ENCODE measurements at regions not wholly inside any gene's neighbourhood (a gene's known extent, or its start where the extent isn't known, plus 50 kb on each side); places are given as distances from the start of the nearest gene placed in this dataset.

DNA sequence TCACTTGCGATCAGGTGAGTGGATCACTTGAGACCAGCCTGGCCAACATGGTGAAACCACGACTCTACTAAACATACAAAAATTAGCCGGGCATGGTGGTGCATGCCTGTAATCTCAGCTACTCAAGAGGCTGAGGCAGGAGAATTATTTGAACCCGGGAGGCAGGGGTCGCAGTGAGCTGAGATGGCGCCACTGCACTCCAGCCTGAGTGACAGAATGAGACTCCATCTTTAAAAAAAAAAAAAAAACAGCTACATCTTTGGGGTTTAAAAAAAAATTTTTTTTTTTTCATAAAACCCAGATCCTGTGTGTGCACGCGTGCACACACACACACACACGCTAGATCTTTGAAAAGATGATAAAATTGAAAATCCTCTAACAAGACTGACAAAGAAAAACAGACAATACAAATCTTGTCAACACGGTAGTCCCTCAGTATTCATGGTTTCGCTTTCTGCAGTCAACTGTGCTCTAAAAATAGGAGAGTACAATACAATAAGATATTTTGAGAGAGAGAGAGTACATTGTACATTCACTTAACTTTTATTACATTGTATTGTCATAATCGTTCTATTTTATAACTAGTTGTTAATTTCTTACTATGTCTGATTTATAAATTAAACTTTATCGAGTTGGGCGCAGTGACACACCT is 295.3 kb upstream of the RGS6 start:
- H3K9ac ChIP-seq (ENCODE audit: low read length), result no peak overlapping the region
- no peaks in the 10 kb centered on the region for H3K4me1 ChIP-seq (ENCODE audit: insufficient read depth, low read length)
- H3K9me3 ChIP-seq (ENCODE audit: low read length), result no peaks in the 10 kb centered on the region
- H3K27ac ChIP-seq (ENCODE audit: low read depth, low read length), result no peak overlapping the region
- H3K27me3 ChIP-seq (ENCODE audit: control insufficient read depth in 1 of 2, insufficient read depth in 2 of 2, low read length in 2 of 2), result no peaks in the 10 kb centered on the region
- H3K4me3 ChIP-seq (ENCODE audit: low read depth in 1 of 2, low read length in 2 of 2), result no peak overlapping the region
- H3K36me3 ChIP-seq (ENCODE audit: insufficient read depth, low read length), result peaks cover 3% of the 10 kb centered on the region

DNA sequence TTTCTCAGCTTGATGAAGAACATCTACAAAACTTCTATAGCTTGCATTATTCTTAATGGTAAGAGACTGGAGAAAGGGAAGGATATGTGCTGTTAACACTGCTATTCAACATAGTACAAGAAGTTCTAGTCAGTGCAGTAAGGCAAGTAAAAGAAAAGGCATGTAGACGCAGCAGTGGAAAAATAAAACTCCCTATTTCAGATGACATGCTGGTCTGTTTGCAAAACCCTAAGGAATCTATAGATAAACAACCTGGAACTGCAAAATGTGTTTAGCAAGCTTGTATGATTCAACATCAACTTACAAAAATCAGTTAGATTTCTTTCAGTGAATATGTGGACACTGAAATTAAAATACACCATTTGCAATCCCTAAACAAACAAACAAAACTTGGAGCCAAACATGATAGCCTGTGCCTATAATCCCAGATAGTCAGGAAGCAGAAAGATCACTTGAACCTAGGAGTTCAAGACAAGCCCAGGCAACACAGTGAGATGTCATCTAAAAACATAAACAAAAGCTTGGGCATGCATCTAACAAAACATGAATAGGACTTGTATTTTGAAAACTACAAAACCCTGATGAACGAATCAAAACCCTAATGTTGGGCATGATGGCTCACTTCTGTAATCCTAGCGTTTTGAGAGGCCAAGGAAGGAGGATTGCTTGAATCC is 293.6 kb upstream of the RGS6 start:
- H3K9me3 ChIP-seq (ENCODE audit: low read length), result no peaks in the 10 kb centered on the region
- H3K27ac ChIP-seq (ENCODE audit: low read depth, low read length), result no peak overlapping the region
- H3K4me3 ChIP-seq (ENCODE audit: low read depth in 1 of 2, low read length in 2 of 2), result no peak overlapping the region
- no peaks in the 10 kb centered on the region for H3K27me3 ChIP-seq (ENCODE audit: control insufficient read depth in 1 of 2, insufficient read depth in 2 of 2, low read length in 2 of 2)
- H3K36me3 ChIP-seq (ENCODE audit: insufficient read depth, low read length), result no peaks in the 10 kb centered on the region
- H3K4me1 ChIP-seq (ENCODE audit: insufficient read depth, low read length), result no peaks in the 10 kb centered on the region
- H3K9ac ChIP-seq (ENCODE audit: low read length), result no peak overlapping the region

GRCh38 chr14:71642715-71643114 is 289.5 kb upstream of the RGS6 start:
- no peak overlapping the region for H3K27ac ChIP-seq (ENCODE audit: low read depth, low read length)
- no peaks in the 10 kb centered on the region for H3K9me3 ChIP-seq (ENCODE audit: low read length)
- no peak overlapping the region for H3K4me3 ChIP-seq (ENCODE audit: low read depth in 1 of 2, low read length in 2 of 2)
- H3K27me3 ChIP-seq (ENCODE audit: control insufficient read depth in 1 of 2, insufficient read depth in 2 of 2, low read length in 2 of 2), result no peaks in the 10 kb centered on the region
- H3K36me3 ChIP-seq (ENCODE audit: insufficient read depth, low read length), result no peaks in the 10 kb centered on the region
- no peaks in the 10 kb centered on the region for H3K4me1 ChIP-seq (ENCODE audit: insufficient read depth, low read length)
- H3K9ac ChIP-seq (ENCODE audit: low read length), result no peak overlapping the region

- H3K27me3 ChIP-seq (ENCODE audit: control insufficient read depth in 1 of 2, insufficient read depth in 2 of 2, low read length in 2 of 2), result no peaks in the 10 kb centered on the region
- H3K27ac ChIP-seq (ENCODE audit: low read depth, low read length), result no peak overlapping the region
- no peaks in the 10 kb centered on the region for H3K9me3 ChIP-seq (ENCODE audit: low read length)
- H3K36me3 ChIP-seq (ENCODE audit: insufficient read depth, low read length), result no peaks in the 10 kb centered on the region
- no peaks in the 10 kb centered on the region for H3K4me1 ChIP-seq (ENCODE audit: insufficient read depth, low read length)
- H3K9ac ChIP-seq (ENCODE audit: low read length), result no peak overlapping the region
- H3K4me3 ChIP-seq (ENCODE audit: low read depth in 1 of 2, low read length in 2 of 2), result no peak overlapping the region
These were observed 286.6 kb upstream of the RGS6 start for GRCh38 chr14:71645656-71646055.

DNA sequence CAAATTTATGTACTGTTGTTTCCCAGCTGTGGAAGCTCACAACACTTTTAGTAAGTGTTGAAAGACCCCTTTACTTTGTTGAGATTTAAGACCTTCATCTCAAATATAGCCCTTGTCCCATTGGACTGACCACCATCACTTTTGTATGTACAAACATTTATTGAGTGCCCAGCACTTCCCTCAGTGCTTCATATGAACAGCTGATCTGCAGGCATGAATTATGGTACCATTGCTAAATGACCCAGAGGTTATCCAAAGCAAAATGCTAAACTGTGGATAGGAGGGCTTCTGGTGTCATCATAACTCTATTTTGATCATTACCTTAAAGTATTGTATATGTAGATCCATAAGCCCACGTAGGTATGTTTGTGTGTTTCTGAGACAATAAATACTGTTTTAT is 285.7 kb upstream of the RGS6 start:
- Histone ChIP-seq H3K27me3 (ENCODE audit: control insufficient read depth in 1 of 2, insufficient read depth in 2 of 2, low read length in 2 of 2) (no peaks in the 10 kb centered on the region), H3K4me3 (ENCODE audit: low read depth in 1 of 2, low read length in 2 of 2) (no peak overlapping the region), H3K9ac (ENCODE audit: low read length) (no peak overlapping the region), H3K27ac (ENCODE audit: low read depth, low read length) (no peak overlapping the region), H3K36me3 (ENCODE audit: insufficient read depth, low read length) (no peaks in the 10 kb centered on the region), H3K9me3 (ENCODE audit: low read length) (no peaks in the 10 kb centered on the region), H3K4me1 (ENCODE audit: insufficient read depth, low read length) (peaks cover 5% of the 10 kb centered on the region)

DNA sequence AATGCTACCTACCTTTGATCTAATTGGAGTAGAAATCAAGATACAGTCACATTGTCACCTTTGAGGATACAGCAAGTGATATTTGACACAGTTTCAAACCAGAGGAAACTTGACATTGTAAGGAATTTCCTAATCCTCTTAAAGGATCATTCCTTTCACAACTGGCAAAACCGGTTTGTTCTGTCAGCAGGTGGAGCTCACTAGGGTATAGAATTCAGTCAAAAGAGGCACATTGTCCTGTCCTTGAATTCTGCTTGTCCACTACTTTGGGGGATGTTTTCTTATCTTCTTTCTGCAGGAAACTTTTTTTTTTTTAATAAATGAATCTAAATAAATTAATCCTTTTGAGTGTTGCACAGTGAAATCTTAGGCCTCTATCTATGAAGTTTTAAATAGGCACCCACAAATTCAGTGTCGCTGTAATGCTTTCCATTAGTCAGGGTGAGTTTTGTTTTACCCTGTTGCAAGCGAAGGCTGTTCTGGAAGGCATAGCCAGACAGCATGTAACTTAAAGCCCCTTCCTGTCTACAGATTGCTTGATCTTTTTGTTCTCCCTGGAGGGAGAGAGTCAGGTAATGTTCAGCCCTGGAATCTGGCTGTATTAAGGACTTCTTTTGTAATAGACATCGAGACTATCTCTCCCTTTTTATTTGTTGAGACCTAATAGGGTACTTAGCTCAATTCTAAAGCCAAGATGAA is 285.0 kb upstream of the RGS6 start:
- H3K36me3 ChIP-seq (ENCODE audit: insufficient read depth, low read length), result no peaks in the 10 kb centered on the region
- H3K9me3 ChIP-seq (ENCODE audit: low read length), result no peaks in the 10 kb centered on the region
- peaks cover 5% of the 10 kb centered on the region for H3K4me1 ChIP-seq (ENCODE audit: insufficient read depth, low read length)
- no peak overlapping the region for H3K9ac ChIP-seq (ENCODE audit: low read length)
- no peak overlapping the region for H3K4me3 ChIP-seq (ENCODE audit: low read depth in 1 of 2, low read length in 2 of 2)
- no peaks in the 10 kb centered on the region for H3K27me3 ChIP-seq (ENCODE audit: control insufficient read depth in 1 of 2, insufficient read depth in 2 of 2, low read length in 2 of 2)
- no peak overlapping the region for H3K27ac ChIP-seq (ENCODE audit: low read depth, low read length)

DNA sequence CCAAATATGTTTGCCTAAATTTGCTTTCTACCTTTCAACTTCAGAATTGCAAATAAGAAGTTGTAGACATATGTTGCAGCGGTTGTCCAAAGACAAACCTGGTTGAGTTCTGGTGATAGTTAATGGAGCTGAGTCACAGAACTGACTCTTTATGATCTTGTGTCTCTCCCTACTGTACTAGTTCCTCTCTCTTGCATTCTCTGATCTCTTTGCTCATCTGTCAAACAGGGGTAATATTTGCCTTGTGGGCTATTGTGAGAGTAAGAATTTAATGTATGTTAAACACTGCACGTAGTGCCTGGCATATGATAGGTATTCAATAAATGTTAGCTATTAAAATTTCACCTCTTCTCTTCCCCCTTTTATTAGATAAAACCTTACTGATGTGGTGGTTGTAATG is 283.5 kb upstream of the RGS6 start:
- no peaks in the 10 kb centered on the region for H3K9me3 ChIP-seq (ENCODE audit: low read length)
- H3K4me1 ChIP-seq (ENCODE audit: insufficient read depth, low read length), result peaks cover 5% of the 10 kb centered on the region
- H3K27me3 ChIP-seq (ENCODE audit: control insufficient read depth in 1 of 2, insufficient read depth in 2 of 2, low read length in 2 of 2), result no peaks in the 10 kb centered on the region
- no peaks in the 10 kb centered on the region for H3K36me3 ChIP-seq (ENCODE audit: insufficient read depth, low read length)
- H3K27ac ChIP-seq (ENCODE audit: low read depth, low read length), result no peak overlapping the region
- H3K9ac ChIP-seq (ENCODE audit: low read length), result no peak overlapping the region
- H3K4me3 ChIP-seq (ENCODE audit: low read depth in 1 of 2, low read length in 2 of 2), result no peak overlapping the region

DNA sequence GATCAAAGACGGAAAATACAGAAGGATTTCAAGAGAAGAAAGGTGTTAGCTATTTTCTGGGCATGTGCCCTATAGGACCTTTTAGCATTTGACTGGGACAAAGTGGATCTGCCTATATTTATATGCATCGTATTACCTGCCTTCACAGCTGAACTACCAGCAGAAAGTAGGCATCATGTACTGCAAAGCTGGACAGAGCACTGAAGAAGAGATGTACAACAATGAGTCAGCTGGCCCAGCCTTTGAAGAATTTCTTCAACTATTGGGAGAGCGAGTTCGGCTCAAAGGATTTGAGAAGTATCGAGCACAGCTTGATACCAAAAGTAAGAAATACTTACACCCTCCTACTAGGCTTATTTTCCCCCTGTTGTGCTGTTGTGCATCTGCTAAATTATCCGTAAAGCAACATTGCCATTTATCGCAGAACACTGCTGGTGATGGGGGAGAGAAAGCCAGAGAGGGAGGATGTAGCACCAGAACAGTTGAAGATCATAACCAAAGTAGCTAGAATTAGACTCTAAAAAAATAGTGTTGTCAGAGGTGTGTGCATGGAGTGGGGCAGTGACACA is 282.0 kb upstream of the RGS6 start:
- H3K27me3 ChIP-seq (ENCODE audit: control insufficient read depth in 1 of 2, insufficient read depth in 2 of 2, low read length in 2 of 2), result no peaks in the 10 kb centered on the region
- H3K36me3 ChIP-seq (ENCODE audit: insufficient read depth, low read length), result no peaks in the 10 kb centered on the region
- no peak overlapping the region for H3K9ac ChIP-seq (ENCODE audit: low read length)
- H3K4me3 ChIP-seq (ENCODE audit: low read depth in 1 of 2, low read length in 2 of 2), result no peak overlapping the region
- peaks cover 5% of the 10 kb centered on the region for H3K4me1 ChIP-seq (ENCODE audit: insufficient read depth, low read length)
- H3K27ac ChIP-seq (ENCODE audit: low read depth, low read length), result no peak overlapping the region
- no peaks in the 10 kb centered on the region for H3K9me3 ChIP-seq (ENCODE audit: low read length)

DNA sequence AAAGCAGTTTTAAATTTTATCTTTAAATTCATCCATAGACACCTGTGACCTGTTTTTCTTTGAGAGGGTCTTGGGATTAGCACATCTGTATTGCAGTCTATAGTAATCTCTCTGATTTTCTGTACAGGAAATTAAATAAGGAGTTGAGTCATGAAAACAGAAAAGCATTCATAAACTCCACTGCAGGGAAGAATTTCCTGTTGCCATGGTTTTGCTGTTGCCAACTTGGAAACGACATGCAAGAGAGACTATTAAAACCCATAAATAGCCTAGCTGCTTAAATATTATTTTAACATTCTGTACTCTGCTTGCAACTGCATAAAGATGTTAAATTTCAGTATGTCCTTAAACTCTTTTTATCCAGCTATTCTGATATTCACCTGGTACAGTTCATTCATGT is 281.0 kb upstream of the RGS6 start:
- H3K9me3 ChIP-seq (ENCODE audit: low read length), result no peaks in the 10 kb centered on the region
- H3K4me3 ChIP-seq (ENCODE audit: low read depth in 1 of 2, low read length in 2 of 2), result no peak overlapping the region
- peaks cover 5% of the 10 kb centered on the region for H3K4me1 ChIP-seq (ENCODE audit: insufficient read depth, low read length)
- no peaks in the 10 kb centered on the region for H3K36me3 ChIP-seq (ENCODE audit: insufficient read depth, low read length)
- H3K27ac ChIP-seq (ENCODE audit: low read depth, low read length), result no peak overlapping the region
- no peak overlapping the region for H3K9ac ChIP-seq (ENCODE audit: low read length)
- no peaks in the 10 kb centered on the region for H3K27me3 ChIP-seq (ENCODE audit: control insufficient read depth in 1 of 2, insufficient read depth in 2 of 2, low read length in 2 of 2)

DNA sequence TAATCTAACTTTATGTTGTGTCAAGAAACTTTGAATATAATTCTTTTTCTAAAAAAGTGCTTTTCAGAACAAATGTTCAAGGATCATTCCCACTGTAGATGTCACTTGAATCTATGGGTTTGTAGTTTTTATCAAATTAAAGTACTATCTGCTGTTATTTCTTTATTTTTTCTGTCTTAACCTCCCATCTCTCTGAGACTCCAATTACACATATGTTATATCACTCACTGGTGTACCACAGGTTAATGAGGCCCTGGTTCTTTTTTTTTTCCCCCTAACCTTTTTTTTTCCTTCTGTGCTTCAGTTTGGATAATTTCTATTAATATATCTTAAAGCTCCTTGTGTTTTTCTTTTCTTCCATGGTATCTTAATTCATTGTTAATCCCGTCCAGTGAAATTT is 279.9 kb upstream of the RGS6 start:
- Histone ChIP-seq H3K9ac (ENCODE audit: low read length) (no peak overlapping the region), H3K4me3 (ENCODE audit: low read depth in 1 of 2, low read length in 2 of 2) (no peak overlapping the region), H3K4me1 (ENCODE audit: insufficient read depth, low read length) (peaks cover 5% of the 10 kb centered on the region), H3K27me3 (ENCODE audit: control insufficient read depth in 1 of 2, insufficient read depth in 2 of 2, low read length in 2 of 2) (no peaks in the 10 kb centered on the region), H3K9me3 (ENCODE audit: low read length) (no peaks in the 10 kb centered on the region), H3K36me3 (ENCODE audit: insufficient read depth, low read length) (no peaks in the 10 kb centered on the region), H3K27ac (ENCODE audit: low read depth, low read length) (no peak overlapping the region)

DNA sequence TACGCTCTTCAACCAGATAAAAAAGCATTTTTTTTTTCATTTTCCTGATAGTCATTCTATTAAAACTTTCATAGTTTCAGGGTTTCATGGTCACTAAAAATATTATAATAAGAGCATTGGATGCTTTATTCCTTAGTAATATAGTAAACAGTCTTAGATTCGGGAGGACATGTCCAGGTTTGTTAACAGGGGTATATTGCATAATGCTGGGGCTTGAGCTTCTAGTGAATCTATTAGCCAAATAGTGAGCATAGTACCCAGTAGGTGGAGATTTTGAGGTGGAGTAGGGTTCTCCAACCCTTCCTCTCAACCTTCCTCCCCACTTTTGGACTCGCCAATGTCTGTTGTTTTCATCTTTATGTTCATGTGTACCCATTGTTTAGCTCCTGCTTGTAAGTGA is 277.4 kb upstream of the RGS6 start:
- Histone ChIP-seq H3K9me3 (ENCODE audit: low read length) (no peaks in the 10 kb centered on the region), H3K27me3 (ENCODE audit: control insufficient read depth in 1 of 2, insufficient read depth in 2 of 2, low read length in 2 of 2) (no peaks in the 10 kb centered on the region), H3K27ac (ENCODE audit: low read depth, low read length) (no peak overlapping the region), H3K4me3 (ENCODE audit: low read depth in 1 of 2, low read length in 2 of 2) (no peak overlapping the region), H3K36me3 (ENCODE audit: insufficient read depth, low read length) (no peaks in the 10 kb centered on the region), H3K4me1 (ENCODE audit: insufficient read depth, low read length) (peaks cover 5% of the 10 kb centered on the region), H3K9ac (ENCODE audit: low read length) (no peak overlapping the region)

All from muscle layer of colon (tissue), 2 donors.